ENCODE measurements at regions not wholly inside any gene's neighbourhood (a gene's known extent, or its start where the extent isn't known, plus 50 kb on each side); places are given as distances from the start of the nearest gene placed in this dataset.
"Not testable (repeated sequence)": the region's sequence is repeated elsewhere in the genome, so short reads cannot be mapped to it uniquely, and the experiment has no call there.

DNA sequence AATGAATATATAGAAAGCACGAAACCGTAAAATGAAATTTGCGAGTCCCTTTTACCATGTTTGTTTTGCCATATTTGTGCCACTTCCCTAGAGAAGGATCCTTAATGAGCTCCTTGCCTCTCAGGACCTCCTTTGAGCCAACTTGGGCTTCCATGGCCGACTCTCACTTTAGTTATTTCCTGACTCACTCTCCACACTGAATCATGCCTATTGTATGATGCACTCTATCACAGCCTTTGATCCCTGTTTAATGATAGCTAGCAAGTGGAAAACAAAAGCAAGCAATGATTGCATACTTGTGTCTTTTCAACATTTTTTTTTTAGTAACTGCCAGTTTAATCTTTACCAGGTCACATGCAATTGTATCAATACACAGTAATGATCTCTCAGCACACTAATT, 153.2 kb downstream of the CCER1 start:
- DNase-seq = no peak
- Histone ChIP-seq H3K36me3 (no peaks in the 10 kb centered on the region), H3K27ac (no peak overlapping the region), H3K4me1 (no peaks in the 10 kb centered on the region), H3K27me3 (no peaks in the 10 kb centered on the region), H3K4me3 (no peak overlapping the region), H3K9me3 (peaks cover 0 to 4% (median 0%) of the 10 kb centered on the region in 12 donors)
- no peak for ATAC-seq
- intact Hi-C loops (cut with DNase I) = no loop called here
- TF ChIP-seq, protein P1, sequence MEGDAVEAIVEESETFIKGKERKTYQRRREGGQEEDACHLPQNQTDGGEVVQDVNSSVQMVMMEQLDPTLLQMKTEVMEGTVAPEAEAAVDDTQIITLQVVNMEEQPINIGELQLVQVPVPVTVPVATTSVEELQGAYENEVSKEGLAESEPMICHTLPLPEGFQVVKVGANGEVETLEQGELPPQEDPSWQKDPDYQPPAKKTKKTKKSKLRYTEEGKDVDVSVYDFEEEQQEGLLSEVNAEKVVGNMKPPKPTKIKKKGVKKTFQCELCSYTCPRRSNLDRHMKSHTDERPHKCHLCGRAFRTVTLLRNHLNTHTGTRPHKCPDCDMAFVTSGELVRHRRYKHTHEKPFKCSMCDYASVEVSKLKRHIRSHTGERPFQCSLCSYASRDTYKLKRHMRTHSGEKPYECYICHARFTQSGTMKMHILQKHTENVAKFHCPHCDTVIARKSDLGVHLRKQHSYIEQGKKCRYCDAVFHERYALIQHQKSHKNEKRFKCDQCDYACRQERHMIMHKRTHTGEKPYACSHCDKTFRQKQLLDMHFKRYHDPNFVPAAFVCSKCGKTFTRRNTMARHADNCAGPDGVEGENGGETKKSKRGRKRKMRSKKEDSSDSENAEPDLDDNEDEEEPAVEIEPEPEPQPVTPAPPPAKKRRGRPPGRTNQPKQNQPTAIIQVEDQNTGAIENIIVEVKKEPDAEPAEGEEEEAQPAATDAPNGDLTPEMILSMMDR (IDR thresholded peaks at IDR 0.05) = no peak
- no peak for TF ChIP-seq POLR2A (IDR thresholded peaks at IDR 0.05)
- WGBS, 4 donors = 82 to 91% (median 88%) methylated on average over 4 of the region's 4 CpGs

DNA sequence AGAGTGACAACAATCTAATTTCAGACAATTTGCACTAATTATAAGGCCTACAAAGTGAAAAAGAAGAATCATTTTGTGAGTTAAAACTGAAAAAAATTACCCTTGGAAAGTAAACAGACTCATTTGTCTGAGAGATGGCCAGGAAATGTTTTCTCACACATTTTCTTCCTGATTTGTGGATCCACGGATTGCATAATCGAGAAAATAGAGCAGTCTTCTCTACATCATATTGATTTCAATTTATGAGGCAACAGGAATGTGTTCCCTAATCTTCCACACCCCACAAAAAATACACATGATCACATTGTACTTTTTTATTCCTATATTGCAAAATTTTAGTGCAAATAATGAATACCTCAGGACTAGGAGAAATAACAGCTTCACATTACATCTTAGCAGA, 160.8 kb downstream of the CCER1 start:
- TF ChIP-seq, protein P1 (IDR thresholded peaks at IDR 0.05) = no peak
- TF ChIP-seq POLR2A (IDR thresholded peaks at IDR 0.05) = no peak
- Histone ChIP-seq H3K9me3 (peaks cover 0 to 4% (median 0%) of the 10 kb centered on the region in 12 donors), H3K27ac (no peak overlapping the region), H3K4me1 (no peaks in the 10 kb centered on the region), H3K36me3 (no peaks in the 10 kb centered on the region), H3K27me3 (no peaks in the 10 kb centered on the region), H3K4me3 (no peak overlapping the region)
- intact Hi-C loops (cut with DNase I) = no loop called here
- DNase-seq = no peak
- no peak for ATAC-seq
- WGBS, 4 donors = 38 to 82% (median 70%) methylated on average over 2 of the region's 2 CpGs

DNA sequence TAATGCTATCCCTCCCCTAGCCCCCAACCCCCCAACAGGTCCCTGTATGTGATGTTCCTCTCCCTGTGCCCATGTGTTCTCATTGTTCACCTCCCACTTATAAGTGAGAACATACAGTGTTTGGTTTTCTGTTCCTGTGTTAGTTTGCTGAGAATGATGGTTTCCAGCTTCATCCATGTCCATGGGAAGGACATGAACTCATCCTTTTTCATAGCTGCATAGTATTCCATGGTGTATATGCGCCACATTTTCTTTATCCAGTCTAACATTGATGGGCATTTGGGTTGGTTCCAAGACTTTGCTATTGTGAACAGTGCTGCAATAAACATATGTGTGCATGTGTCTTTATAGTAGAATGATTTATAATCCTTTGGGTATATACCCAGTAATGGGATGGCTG, 162.3 kb downstream of the CCER1 start:
- H3K4me3 ChIP-seq; H3K9me3 ChIP-seq; H3K36me3 ChIP-seq; DNase-seq; H3K4me1 ChIP-seq; intact Hi-C loops (cut with DNase I); H3K27ac ChIP-seq; ATAC-seq; H3K27me3 ChIP-seq: not testable (repeated sequence)
- 50 to 100% (median 96%) methylated on average over 1 of the region's 1 CpG for WGBS, 4 donors

DNA sequence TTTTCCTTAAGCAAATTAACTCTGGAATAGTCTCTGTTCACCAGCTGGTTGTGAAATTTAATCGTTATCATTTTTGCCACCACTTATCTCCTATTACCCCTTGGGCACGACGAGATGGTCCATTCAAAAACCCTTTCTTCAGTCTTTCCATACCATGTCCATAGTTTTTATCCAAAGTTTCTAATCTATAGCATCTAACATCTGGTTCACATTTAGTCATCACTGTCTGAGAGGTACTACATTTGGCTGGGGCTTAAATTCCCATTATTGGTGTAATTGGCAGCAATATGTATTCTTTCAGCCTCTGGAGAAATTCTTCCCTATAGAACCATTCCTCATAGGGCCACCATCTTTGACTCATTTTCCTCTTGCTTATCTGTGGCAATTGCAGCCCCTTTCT, 163.5 kb downstream of the CCER1 start:
- DNase-seq (no peak), ATAC-seq (no peak)
- H3K36me3 ChIP-seq = no peaks in the 10 kb centered on the region
- intact Hi-C loops (cut with DNase I) = no loop called here
- TF ChIP-seq POLR2A (IDR thresholded peaks at IDR 0.05) = no peak
- TF ChIP-seq, protein P1 (IDR thresholded peaks at IDR 0.05) = no peak
- no peaks in the 10 kb centered on the region for H3K4me1 ChIP-seq
- H3K27me3 ChIP-seq = no peaks in the 10 kb centered on the region
- WGBS, 4 donors = 75 to 86% (median 81%) methylated on average over 3 of the region's 3 CpGs
- no peak overlapping the region for H3K4me3 ChIP-seq
- no peak overlapping the region for H3K27ac ChIP-seq
- peaks cover 0 to 4% (median 0%) of the 10 kb centered on the region in 12 donors for H3K9me3 ChIP-seq

DNA sequence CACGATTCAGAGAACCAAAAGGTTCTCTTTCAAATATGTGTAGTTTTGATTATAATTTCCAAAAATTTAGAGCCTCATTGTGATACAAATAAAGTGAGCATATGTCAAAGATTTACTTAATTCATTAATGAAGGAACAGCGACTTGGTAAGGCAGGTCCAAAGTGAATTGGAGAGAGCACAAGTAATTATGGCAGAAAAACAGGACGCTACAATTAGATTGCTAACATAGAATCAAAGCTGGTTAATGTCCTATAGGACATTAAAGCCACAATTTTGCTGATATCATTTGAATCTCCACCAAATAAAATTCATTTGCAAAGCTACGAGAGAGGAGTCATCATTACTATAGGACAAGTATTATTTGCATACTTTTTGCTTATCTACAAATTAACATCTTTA, 164.2 kb downstream of the CCER1 start:
- no peaks in the 10 kb centered on the region for H3K4me1 ChIP-seq
- 77 to 81% (median 79%) methylated on average over 4 of the region's 4 CpGs for WGBS, 4 donors
- intact Hi-C loops (cut with DNase I) = no loop called here

More for the DNA sequence above, 164.2 kb downstream of the CCER1 start:
- Histone ChIP-seq H3K4me3 (no peak overlapping the region), H3K27ac (no peak overlapping the region), H3K27me3 (no peaks in the 10 kb centered on the region), H3K9me3 (peaks cover 0 to 4% (median 0%) of the 10 kb centered on the region in 12 donors), H3K36me3 (no peaks in the 10 kb centered on the region)
- DNase-seq (no peak), ATAC-seq (no peak)
- TF ChIP-seq, protein P1 (IDR thresholded peaks at IDR 0.05) = no peak
- no peak for TF ChIP-seq POLR2A (IDR thresholded peaks at IDR 0.05)

Measured in heart left ventricle (tissue), 16 donors.